Adrenal gland (tissue), 5 donors: ENCODE measurements at regions not wholly inside any gene's neighbourhood (a gene's known extent, or its start where the extent isn't known, plus 50 kb on each side); places are given as distances from the start of the nearest gene placed in this dataset.

Experiments
- POLR2A ChIP-seq, 2 donors: fragments of 450-650 bp; IDR thresholded peaks; one replicate each; pipeline ENCODE4 v1.6.1; 2017; ENCODE audit warnings: antibody characterized with exemption in 2 of 2, mild to moderate bottlenecking in 2 of 2, moderate library complexity in 1 of 2
- TF ChIP-seq, protein P1 (sequence below), 6 experiments: fragments of 450-650 bp in 4 of 6; fragments of 200-600 bp in 2 of 6; sonication (generic) in 1 of 6; IDR thresholded peaks; 1 replicate in 5 of 6; 2 replicates in 1 of 6; pipeline versions ENCODE4 v1.5.1 to v1.8.0; 2016 to 2021; ENCODE audit warnings: antibody characterized with exemption in 6 of 6, mild to moderate bottlenecking in 2 of 6, moderate library complexity in 1 of 6
- donor health status: DM: no; HTN: no; CAD: no.

- TF ChIP-seq, protein P1, sequence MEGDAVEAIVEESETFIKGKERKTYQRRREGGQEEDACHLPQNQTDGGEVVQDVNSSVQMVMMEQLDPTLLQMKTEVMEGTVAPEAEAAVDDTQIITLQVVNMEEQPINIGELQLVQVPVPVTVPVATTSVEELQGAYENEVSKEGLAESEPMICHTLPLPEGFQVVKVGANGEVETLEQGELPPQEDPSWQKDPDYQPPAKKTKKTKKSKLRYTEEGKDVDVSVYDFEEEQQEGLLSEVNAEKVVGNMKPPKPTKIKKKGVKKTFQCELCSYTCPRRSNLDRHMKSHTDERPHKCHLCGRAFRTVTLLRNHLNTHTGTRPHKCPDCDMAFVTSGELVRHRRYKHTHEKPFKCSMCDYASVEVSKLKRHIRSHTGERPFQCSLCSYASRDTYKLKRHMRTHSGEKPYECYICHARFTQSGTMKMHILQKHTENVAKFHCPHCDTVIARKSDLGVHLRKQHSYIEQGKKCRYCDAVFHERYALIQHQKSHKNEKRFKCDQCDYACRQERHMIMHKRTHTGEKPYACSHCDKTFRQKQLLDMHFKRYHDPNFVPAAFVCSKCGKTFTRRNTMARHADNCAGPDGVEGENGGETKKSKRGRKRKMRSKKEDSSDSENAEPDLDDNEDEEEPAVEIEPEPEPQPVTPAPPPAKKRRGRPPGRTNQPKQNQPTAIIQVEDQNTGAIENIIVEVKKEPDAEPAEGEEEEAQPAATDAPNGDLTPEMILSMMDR (IDR thresholded peaks at IDR 0.05), result no peak
- TF ChIP-seq POLR2A (IDR thresholded peaks at IDR 0.05), result no peak
Measured at GRCh38 chr6:165015676-165016075, 293.7 kb downstream of the C6orf118 start.
